ENCODE measurements at regions not wholly inside any gene's neighbourhood (a gene's known extent, or its start where the extent isn't known, plus 50 kb on each side); places are given as distances from the start of the nearest gene placed in this dataset.

DNA sequence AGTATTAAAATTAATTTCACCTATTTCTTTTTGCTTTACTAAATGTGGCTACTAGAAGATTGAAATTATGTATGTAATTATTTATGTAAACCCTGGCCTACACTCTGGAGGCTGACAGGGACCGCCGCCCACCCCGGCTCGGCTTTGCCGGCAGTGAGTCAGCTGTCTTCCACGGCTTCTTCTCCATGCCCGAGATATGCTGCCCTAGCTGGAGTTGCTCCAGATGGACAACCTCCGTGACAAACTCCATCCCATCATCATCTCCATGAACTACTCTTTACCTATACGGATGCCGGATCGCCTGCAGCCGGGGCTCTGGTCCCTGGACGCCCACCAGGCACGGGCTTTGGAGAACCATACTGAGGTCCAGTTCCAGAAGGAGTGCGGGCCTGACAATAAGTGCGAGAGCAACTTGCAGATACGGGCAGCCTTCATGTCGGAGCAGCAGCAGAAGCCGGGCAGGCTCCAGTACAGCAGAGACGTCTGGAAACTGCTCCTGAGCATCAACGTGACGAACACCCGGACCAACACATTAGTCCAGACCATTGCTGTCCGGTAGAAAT, 86.9 kb upstream of the NID2 start:
- H3K27ac ChIP-seq (ENCODE audit: low read depth, low read length), result no peak overlapping the region
- no peak overlapping the region for H3K4me3 ChIP-seq (ENCODE audit: low read depth, low read length)
- no peaks in the 10 kb centered on the region for H3K9me3 ChIP-seq (ENCODE audit: control insufficient read depth, insufficient read depth, low read length)
- no peak for DNase-seq (ENCODE audit: low read depth, low spot score)
- TF ChIP-seq, protein P1, sequence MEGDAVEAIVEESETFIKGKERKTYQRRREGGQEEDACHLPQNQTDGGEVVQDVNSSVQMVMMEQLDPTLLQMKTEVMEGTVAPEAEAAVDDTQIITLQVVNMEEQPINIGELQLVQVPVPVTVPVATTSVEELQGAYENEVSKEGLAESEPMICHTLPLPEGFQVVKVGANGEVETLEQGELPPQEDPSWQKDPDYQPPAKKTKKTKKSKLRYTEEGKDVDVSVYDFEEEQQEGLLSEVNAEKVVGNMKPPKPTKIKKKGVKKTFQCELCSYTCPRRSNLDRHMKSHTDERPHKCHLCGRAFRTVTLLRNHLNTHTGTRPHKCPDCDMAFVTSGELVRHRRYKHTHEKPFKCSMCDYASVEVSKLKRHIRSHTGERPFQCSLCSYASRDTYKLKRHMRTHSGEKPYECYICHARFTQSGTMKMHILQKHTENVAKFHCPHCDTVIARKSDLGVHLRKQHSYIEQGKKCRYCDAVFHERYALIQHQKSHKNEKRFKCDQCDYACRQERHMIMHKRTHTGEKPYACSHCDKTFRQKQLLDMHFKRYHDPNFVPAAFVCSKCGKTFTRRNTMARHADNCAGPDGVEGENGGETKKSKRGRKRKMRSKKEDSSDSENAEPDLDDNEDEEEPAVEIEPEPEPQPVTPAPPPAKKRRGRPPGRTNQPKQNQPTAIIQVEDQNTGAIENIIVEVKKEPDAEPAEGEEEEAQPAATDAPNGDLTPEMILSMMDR (IDR thresholded peaks at IDR 0.05; ENCODE audit: low read depth, low read length), result no peak
- H3K27me3 ChIP-seq (ENCODE audit: control insufficient read depth, insufficient read depth, low read length), result peaks cover 8% of the 10 kb centered on the region
- ChIA-PET CTCF (no interaction called here), POLR2A (no interaction called here)

DNA sequence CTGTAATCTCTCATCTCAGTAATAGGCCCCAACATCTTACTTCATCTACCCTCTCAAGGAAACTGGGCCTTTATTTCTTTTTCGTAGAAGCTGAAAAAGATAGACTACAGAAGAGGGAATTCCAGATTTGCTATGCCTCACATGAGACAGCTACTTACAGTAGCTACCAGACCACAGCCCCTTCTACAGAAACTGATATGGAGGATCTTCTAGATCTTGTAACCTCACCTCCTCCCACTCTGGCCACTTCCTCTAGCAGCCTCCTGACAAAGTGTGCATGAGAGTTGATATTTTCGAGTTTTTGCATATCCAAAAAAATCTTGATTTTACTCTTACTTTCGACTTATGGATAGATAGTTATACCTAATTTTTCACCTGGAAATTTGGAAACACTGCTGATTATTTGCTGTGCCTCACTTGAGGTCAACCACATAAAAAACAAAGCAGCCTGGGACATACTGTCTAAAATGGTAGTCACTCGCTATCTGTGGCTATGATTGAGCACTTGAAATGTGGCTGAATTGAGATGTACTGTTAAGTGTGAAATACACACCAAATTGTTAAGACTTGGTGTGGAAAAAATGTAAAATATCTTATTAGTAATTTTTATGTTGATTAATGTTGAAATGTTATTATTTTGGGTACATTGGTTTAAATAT, 86.3 kb upstream of the NID2 start:
- H3K27me3 ChIP-seq (ENCODE audit: control insufficient read depth, insufficient read depth, low read length), result peaks cover 11% of the 10 kb centered on the region
- no peak overlapping the region for H3K4me3 ChIP-seq (ENCODE audit: low read depth, low read length)
- H3K27ac ChIP-seq (ENCODE audit: low read depth, low read length), result no peak overlapping the region
- no peaks in the 10 kb centered on the region for H3K9me3 ChIP-seq (ENCODE audit: control insufficient read depth, insufficient read depth, low read length)
- TF ChIP-seq, protein P1 (IDR thresholded peaks at IDR 0.05; ENCODE audit: low read depth, low read length), result no peak
- ChIA-PET POLR2A (no interaction called here), CTCF (no interaction called here)
- DNase-seq (ENCODE audit: low read depth, low spot score), result no peak

DNA sequence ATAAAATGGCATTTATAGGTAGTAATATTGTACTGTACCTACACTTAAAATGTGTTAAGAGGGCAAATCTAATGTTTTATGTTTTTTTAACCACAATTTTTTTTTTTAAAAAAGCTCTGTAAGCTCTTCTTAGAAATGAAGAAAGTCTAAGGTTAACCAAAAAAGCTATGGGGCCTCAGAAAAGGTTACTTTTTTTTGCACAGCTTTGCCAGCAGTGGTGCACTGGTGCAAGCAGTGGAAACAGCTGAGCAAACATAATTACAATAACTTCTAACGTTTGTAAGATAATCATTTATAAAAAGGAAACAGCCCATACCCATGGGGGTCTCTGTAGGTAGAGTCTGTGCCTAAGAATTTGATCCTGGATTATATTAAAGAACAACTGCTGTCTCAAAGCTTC, 85.1 kb upstream of the NID2 start:
- CTCF ChIA-PET, result no interaction called here
- Histone ChIP-seq H3K27me3 (ENCODE audit: control insufficient read depth, insufficient read depth, low read length) (peaks cover 14% of the 10 kb centered on the region), H3K27ac (ENCODE audit: low read depth, low read length) (no peak overlapping the region), H3K4me3 (ENCODE audit: low read depth, low read length) (no peak overlapping the region), H3K9me3 (ENCODE audit: control insufficient read depth, insufficient read depth, low read length) (no peaks in the 10 kb centered on the region)
- POLR2A ChIA-PET, result no interaction called here
- TF ChIP-seq, protein P1 (IDR thresholded peaks at IDR 0.05; ENCODE audit: low read depth, low read length), result no peak
- DNase-seq (ENCODE audit: low read depth, low spot score), result no peak

DNA sequence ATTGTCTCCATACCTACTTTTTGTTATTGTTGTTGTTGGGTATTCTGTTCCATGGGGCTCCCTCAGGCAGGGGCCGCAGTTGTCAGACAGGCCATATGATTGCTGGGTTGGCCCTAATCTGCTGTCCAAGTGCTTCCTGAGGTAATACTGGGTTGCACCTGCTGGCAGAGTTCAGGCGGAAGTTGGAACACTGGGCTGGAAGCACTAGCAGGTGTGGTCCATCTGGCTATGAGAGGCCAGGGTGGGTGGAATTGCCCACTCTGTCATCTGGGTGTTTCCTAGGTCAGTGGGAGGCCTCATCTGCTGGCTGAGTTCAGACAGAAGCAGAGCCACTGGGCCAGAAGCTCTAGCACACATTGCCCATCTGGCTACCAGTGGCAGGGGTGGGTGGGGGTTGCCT, 81.3 kb upstream of the NID2 start:
- CTCF ChIA-PET, result no interaction called here
- H3K4me3 ChIP-seq (ENCODE audit: low read depth, low read length), result no peak overlapping the region
- H3K9me3 ChIP-seq (ENCODE audit: control insufficient read depth, insufficient read depth, low read length), result no peaks in the 10 kb centered on the region
- peaks cover 24% of the 10 kb centered on the region for H3K27me3 ChIP-seq (ENCODE audit: control insufficient read depth, insufficient read depth, low read length)
- no peak for DNase-seq (ENCODE audit: low read depth, low spot score)
- TF ChIP-seq, protein P1 (IDR thresholded peaks at IDR 0.05; ENCODE audit: low read depth, low read length), result no peak
- no peak overlapping the region for H3K27ac ChIP-seq (ENCODE audit: low read depth, low read length)
- POLR2A ChIA-PET, result no interaction called here

DNA sequence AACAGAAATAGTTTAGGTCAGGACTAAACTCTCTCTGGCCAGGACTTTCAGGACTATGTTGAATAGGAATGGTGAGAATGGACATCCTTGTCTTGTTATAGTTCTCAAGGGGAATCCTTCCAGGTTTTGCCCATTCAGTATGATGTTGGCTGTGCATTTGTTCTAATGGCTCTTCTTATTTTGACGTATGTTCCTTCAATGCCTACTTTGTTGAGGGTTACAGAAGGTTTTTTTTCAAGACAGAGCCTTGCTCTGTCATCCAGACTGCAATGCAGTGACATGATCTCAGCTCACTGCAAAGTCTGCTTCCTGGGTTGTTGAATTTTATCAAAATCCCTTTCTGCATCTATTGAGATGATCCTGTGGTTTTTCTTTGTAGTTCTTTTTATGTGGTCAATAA, 79.5 kb upstream of the NID2 start:
- peaks cover 24% of the 10 kb centered on the region for H3K27me3 ChIP-seq (ENCODE audit: control insufficient read depth, insufficient read depth, low read length)
- H3K9me3 ChIP-seq (ENCODE audit: control insufficient read depth, insufficient read depth, low read length), result no peaks in the 10 kb centered on the region
- ChIA-PET POLR2A (no interaction called here), CTCF (interaction anchor here (0.6 kb wide), 1 partner anchor 318 kb away, joined by 6 read pairs; no protein-coding TSS in a partner anchor)
- H3K27ac ChIP-seq (ENCODE audit: low read depth, low read length), result no peak overlapping the region
- TF ChIP-seq, protein P1 (IDR thresholded peaks at IDR 0.05; ENCODE audit: low read depth, low read length), result no peak
- no peak overlapping the region for H3K4me3 ChIP-seq (ENCODE audit: low read depth, low read length)
- DNase-seq (ENCODE audit: low read depth, low spot score), result no peak

Measured in AG04450 (cell line).